ENCODE measurements at regions not wholly inside any gene's neighbourhood (a gene's known extent, or its start where the extent isn't known, plus 50 kb on each side); places are given as distances from the start of the nearest gene placed in this dataset.
"Not testable (repeated sequence)": the region's sequence is repeated elsewhere in the genome, so short reads cannot be mapped to it uniquely, and the experiment has no call there.

- no peak for DNase-seq
These were observed 52.9 kb upstream of the HDDC2 start for GRCh38 chr6:125354649-125355048.

- no peak for DNase-seq
These were observed 55.1 kb upstream of the HDDC2 start for GRCh38 chr6:125356884-125357283.

- DNase-seq: no peak
These were observed 55.9 kb upstream of the HDDC2 start for GRCh38 chr6:125357515-125358256.

- no peak for DNase-seq
These were observed 57.1 kb upstream of the HDDC2 start for GRCh38 chr6:125358898-125359297.

- DNase-seq: no peak
These were observed 60.1 kb upstream of the HDDC2 start for GRCh38 chr6:125361868-125362267.

- DNase-seq: peak; percentile 27 to 56
These were observed 61.5 kb upstream of the HDDC2 start for GRCh38 chr6:125363039-125363823.

GRCh38 chr6:125363824-125364165, 62.0 kb upstream of the HDDC2 start:
- DNase-seq: no peak

GRCh38 chr6:125365230-125365629, 63.5 kb upstream of the HDDC2 start:
- DNase-seq: no peak

GRCh38 chr6:125367036-125367782, 65.4 kb upstream of the HDDC2 start:
- DNase-seq: no peak

GRCh38 chr6:125370343-125370742, 68.6 kb upstream of the HDDC2 start:
- DNase-seq: no peak

GRCh38 chr6:125375013-125375412, 73.2 kb upstream of the HDDC2 start:
- DNase-seq: no peak

GRCh38 chr6:125375821-125376220, 74.1 kb upstream of the HDDC2 start:
- no peak for DNase-seq

- no peak for DNase-seq
These were observed 75.9 kb upstream of the HDDC2 start for GRCh38 chr6:125377621-125378020.

GRCh38 chr6:125379174-125379573, 77.4 kb upstream of the HDDC2 start:
- DNase-seq: no peak

- no peak for DNase-seq
These were observed 78.7 kb upstream of the HDDC2 start for GRCh38 chr6:125380474-125380873.

GRCh38 chr6:125386337-125386736, 84.6 kb upstream of the HDDC2 start:
- DNase-seq: not testable (repeated sequence)

GRCh38 chr6:125392682-125393081, 90.9 kb upstream of the HDDC2 start:
- no peak for DNase-seq

GRCh38 chr6:125393449-125393858, 91.7 kb upstream of the HDDC2 start:
- no peak for DNase-seq

GRCh38 chr6:125406741-125407140, 105.0 kb upstream of the HDDC2 start:
- no peak for DNase-seq

GRCh38 chr6:125414507-125414906, 112.7 kb upstream of the HDDC2 start:
- DNase-seq: no peak

GRCh38 chr6:125415913-125416312, 114.1 kb upstream of the HDDC2 start:
- DNase-seq: no peak

- DNase-seq: no peak
These were observed 120.1 kb upstream of the HDDC2 start for GRCh38 chr6:125421836-125422235.

- DNase-seq: no peak
These were observed 121.3 kb upstream of the HDDC2 start for GRCh38 chr6:125423047-125423446.

GRCh38 chr6:125431971-125432370, 130.2 kb upstream of the HDDC2 start:
- DNase-seq: no peak
